ENCODE measurements at regions not wholly inside any gene's neighbourhood (a gene's known extent, or its start where the extent isn't known, plus 50 kb on each side); places are given as distances from the start of the nearest gene placed in this dataset.

DNA sequence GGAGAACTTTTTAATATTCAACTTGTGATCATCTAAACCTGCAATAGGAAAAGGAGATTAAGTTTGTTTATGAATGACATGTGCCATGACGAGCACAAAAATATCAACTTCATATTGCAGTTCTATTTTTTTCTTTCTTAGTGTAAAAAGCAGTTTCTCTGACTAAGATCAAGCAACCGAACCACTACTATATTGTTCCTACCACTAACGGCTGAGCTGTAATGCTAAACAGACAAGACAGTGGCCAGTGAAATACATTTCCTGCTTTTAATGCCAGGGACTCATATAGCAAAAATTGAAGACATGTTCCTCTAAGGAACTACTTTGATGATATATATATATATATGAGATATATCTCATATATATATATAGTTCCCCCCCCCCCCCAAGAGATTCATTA is 1705.6 kb upstream of the TMEFF2 start:
- no peaks in the 10 kb centered on the region for H3K27me3 ChIP-seq (ENCODE audit: insufficient read depth, low read length)
- TF ChIP-seq EZH2 (IDR thresholded peaks at IDR 0.05; ENCODE audit: insufficient read depth, low read length), result no peak
- TF ChIP-seq CTCF (IDR thresholded peaks at IDR 0.05; ENCODE audit: insufficient read depth, low read depth, low read length), result no peak

GRCh38 chr2:193895226-193895625 is 1700.5 kb upstream of the TMEFF2 start:
- no peak overlapping the region for H3K4me2 ChIP-seq (ENCODE audit: low read length)
- Mint-ChIP-seq H3K9me3 (ENCODE audit: unreplicated experiment) (no peaks in the 10 kb centered on the region), H3K4me1 (ENCODE audit: low read depth, unreplicated experiment) (no peaks in the 10 kb centered on the region), H3K27ac (ENCODE audit: unreplicated experiment) (no peak overlapping the region), H3K27me3 (ENCODE audit: low read depth, unreplicated experiment) (no peaks in the 10 kb centered on the region), H3K36me3 (ENCODE audit: low read depth, unreplicated experiment) (no peaks in the 10 kb centered on the region), H3K4me3 (ENCODE audit: unreplicated experiment) (no peak overlapping the region)
- no peak for FAIRE-seq
- no peak overlapping the region for H2AFZ ChIP-seq (ENCODE audit: low read depth, low read length)
- H3K4me3 ChIP-seq (ENCODE audit: insufficient read depth, low read depth, low read length), result no peak overlapping the region
- no peak overlapping the region for H3K27ac ChIP-seq (ENCODE audit: low read depth, low read length)
- no peaks in the 10 kb centered on the region for H3K9me3 ChIP-seq (ENCODE audit: insufficient read depth, low read depth, low read length)
- no peak for DNase-seq (ENCODE audit: low read depth)
- no peaks in the 10 kb centered on the region for H4K20me1 ChIP-seq (ENCODE audit: insufficient read depth, low read length)
- H3K4me1 ChIP-seq (ENCODE audit: insufficient read depth, low read length), result no peaks in the 10 kb centered on the region
- no peaks in the 10 kb centered on the region for H3K36me3 ChIP-seq (ENCODE audit: insufficient read depth, low read length)
- H3K27me3 ChIP-seq (ENCODE audit: insufficient read depth, low read length), result no peaks in the 10 kb centered on the region
- no peak overlapping the region for H3K9ac ChIP-seq (ENCODE audit: low read length)
- no peaks in the 10 kb centered on the region for H3K79me2 ChIP-seq (ENCODE audit: insufficient read depth, low read length)
- TF ChIP-seq CTCF (IDR thresholded peaks at IDR 0.05; ENCODE audit: insufficient read depth, low read depth, low read length) (no peak), EZH2 (IDR thresholded peaks at IDR 0.05; ENCODE audit: insufficient read depth, low read length) (no peak)

More for the DNA sequence above, 1705.6 kb upstream of the TMEFF2 start:
- no peak overlapping the region for H3K27ac ChIP-seq (ENCODE audit: low read depth, low read length)
- H3K9me3 ChIP-seq (ENCODE audit: insufficient read depth, low read depth, low read length), result no peaks in the 10 kb centered on the region
- Mint-ChIP-seq H3K36me3 (ENCODE audit: low read depth, unreplicated experiment) (no peaks in the 10 kb centered on the region), H3K27me3 (ENCODE audit: low read depth, unreplicated experiment) (no peaks in the 10 kb centered on the region), H3K27ac (ENCODE audit: unreplicated experiment) (no peak overlapping the region), H3K4me3 (ENCODE audit: unreplicated experiment) (no peak overlapping the region), H3K4me1 (ENCODE audit: low read depth, unreplicated experiment) (no peaks in the 10 kb centered on the region), H3K9me3 (ENCODE audit: unreplicated experiment) (no peaks in the 10 kb centered on the region)
- no peaks in the 10 kb centered on the region for H3K4me1 ChIP-seq (ENCODE audit: insufficient read depth, low read length)
- no peaks in the 10 kb centered on the region for H3K79me2 ChIP-seq (ENCODE audit: insufficient read depth, low read length)
- no peaks in the 10 kb centered on the region for H3K36me3 ChIP-seq (ENCODE audit: insufficient read depth, low read length)
- FAIRE-seq, result no peak
- H3K9ac ChIP-seq (ENCODE audit: low read length), result no peak overlapping the region
- no peak overlapping the region for H3K4me3 ChIP-seq (ENCODE audit: insufficient read depth, low read depth, low read length)
- H4K20me1 ChIP-seq (ENCODE audit: insufficient read depth, low read length), result no peaks in the 10 kb centered on the region
- no peak overlapping the region for H3K4me2 ChIP-seq (ENCODE audit: low read length)
- no peak overlapping the region for H2AFZ ChIP-seq (ENCODE audit: low read depth, low read length)
- no peak for DNase-seq (ENCODE audit: low read depth)

GRCh38 chr2:193894081-193894480 is 1699.3 kb upstream of the TMEFF2 start:
- Mint-ChIP-seq H3K9me3 (ENCODE audit: unreplicated experiment) (no peaks in the 10 kb centered on the region), H3K27ac (ENCODE audit: unreplicated experiment) (no peak overlapping the region), H3K4me1 (ENCODE audit: low read depth, unreplicated experiment) (no peaks in the 10 kb centered on the region), H3K36me3 (ENCODE audit: low read depth, unreplicated experiment) (no peaks in the 10 kb centered on the region), H3K4me3 (ENCODE audit: unreplicated experiment) (no peak overlapping the region), H3K27me3 (ENCODE audit: low read depth, unreplicated experiment) (no peaks in the 10 kb centered on the region)
- Histone ChIP-seq H3K36me3 (ENCODE audit: insufficient read depth, low read length) (no peaks in the 10 kb centered on the region), H3K9ac (ENCODE audit: low read length) (no peak overlapping the region), H3K79me2 (ENCODE audit: insufficient read depth, low read length) (no peaks in the 10 kb centered on the region), H4K20me1 (ENCODE audit: insufficient read depth, low read length) (no peaks in the 10 kb centered on the region), H3K4me2 (ENCODE audit: low read length) (no peak overlapping the region), H3K27ac (ENCODE audit: low read depth, low read length) (no peak overlapping the region), H2AFZ (ENCODE audit: low read depth, low read length) (no peak overlapping the region), H3K27me3 (ENCODE audit: insufficient read depth, low read length) (no peaks in the 10 kb centered on the region), H3K4me3 (ENCODE audit: insufficient read depth, low read depth, low read length) (no peak overlapping the region), H3K4me1 (ENCODE audit: insufficient read depth, low read length) (no peaks in the 10 kb centered on the region), H3K9me3 (ENCODE audit: insufficient read depth, low read depth, low read length) (no peaks in the 10 kb centered on the region)
- TF ChIP-seq EZH2 (IDR thresholded peaks at IDR 0.05; ENCODE audit: insufficient read depth, low read length), result no peak
- no peak for TF ChIP-seq CTCF (IDR thresholded peaks at IDR 0.05; ENCODE audit: insufficient read depth, low read depth, low read length)
- no peak for FAIRE-seq
- DNase-seq (ENCODE audit: low read depth), result no peak
